GM12892 (cell line): ENCODE measurements at regions not wholly inside any gene's neighbourhood (a gene's known extent, or its start where the extent isn't known, plus 50 kb on each side); places are given as distances from the start of the nearest gene placed in this dataset.

Experiments
- POLR2A ChIP-seq: IDR thresholded peaks from 2 replicates; pipeline ENCODE4 v1.6.1; 2011; ENCODE audit warnings: low read depth, low read length, control low read depth
- POLR2AphosphoS5 ChIP-seq: IDR thresholded peaks from 2 replicates; pipeline ENCODE4 v1.6.1; 2011; ENCODE audit warnings: low read depth, low read length, control low read depth

- TF ChIP-seq POLR2A (no peak), POLR2AphosphoS5 (no peak)
Observed at GRCh38 chr11:33471541-33471940, 214.4 kb downstream of the HIPK3 start.
